Superior temporal gyrus (tissue), 1 donor: ENCODE measurements at regions not wholly inside any gene's neighbourhood (a gene's known extent, or its start where the extent isn't known, plus 50 kb on each side); places are given as distances from the start of the nearest gene placed in this dataset.

Source experiments
- DNase-seq: peaks from one replicate; pipeline ENCODE4 v3.0.0-alpha.2; 2016; ENCODE audit errors: extremely low spot score

- no peak for DNase-seq
These were observed 381.8 kb upstream of the SMIM21 start for GRCh38 chr18:75809151-75809925.

DNA sequence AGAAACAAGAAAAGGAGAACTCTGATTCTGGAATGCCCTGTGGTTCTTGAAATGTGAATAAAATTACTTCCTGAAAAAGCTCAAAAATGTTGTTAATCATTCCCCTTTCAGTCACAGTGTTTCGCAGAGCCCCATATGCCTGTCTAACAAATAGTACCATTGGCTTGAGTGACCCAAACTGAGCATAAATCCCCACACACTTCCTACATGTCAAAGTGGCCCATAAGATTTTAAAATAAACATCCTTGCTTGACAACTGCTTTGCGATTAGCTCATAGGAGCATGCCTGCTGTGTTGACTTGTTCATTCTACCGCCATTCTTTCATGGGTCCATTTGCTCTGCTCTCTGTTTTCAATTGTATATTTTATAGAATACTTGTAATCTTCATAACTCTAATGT lies 377.8 kb upstream of the SMIM21 start:
- DNase-seq, result no peak

- DNase-seq, result no peak
These were observed 375.2 kb upstream of the SMIM21 start for GRCh38 chr18:75802681-75803080.

DNA sequence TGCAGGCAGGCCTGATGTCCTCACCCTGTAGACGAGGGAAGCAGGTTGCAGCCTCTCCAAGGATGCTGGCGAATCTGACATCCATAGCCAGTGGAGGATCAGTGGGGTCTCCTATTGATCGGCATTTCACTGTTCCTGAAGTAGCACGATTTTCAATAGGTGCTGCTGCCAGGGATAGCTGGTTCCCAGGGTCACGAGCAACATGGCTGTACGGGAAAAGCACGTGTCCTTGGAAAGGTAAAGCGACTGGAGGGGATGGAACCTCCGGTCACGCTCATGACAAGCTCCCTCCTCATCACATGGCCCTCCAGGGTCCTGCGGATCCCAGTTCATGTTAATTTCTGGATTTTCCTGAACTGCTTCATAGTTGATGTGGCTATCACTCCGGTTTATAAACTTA lies 373.7 kb upstream of the SMIM21 start:
- DNase-seq, result no peak

DNA sequence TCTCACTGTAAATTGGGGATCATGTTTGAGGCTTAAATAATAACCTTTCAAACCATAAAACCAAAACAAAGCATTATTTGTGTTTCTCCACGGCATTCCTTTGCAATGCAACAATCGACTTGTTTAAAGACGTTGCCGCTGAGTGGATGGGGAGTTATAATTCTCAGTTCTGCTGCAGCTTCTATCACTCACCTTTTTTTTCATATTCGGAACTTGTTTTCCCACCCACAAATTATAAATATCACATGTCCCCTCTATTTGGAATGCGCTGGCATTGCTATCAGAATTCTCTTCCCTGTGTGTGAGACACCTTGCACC lies 372.8 kb upstream of the SMIM21 start:
- no peak for DNase-seq

DNA sequence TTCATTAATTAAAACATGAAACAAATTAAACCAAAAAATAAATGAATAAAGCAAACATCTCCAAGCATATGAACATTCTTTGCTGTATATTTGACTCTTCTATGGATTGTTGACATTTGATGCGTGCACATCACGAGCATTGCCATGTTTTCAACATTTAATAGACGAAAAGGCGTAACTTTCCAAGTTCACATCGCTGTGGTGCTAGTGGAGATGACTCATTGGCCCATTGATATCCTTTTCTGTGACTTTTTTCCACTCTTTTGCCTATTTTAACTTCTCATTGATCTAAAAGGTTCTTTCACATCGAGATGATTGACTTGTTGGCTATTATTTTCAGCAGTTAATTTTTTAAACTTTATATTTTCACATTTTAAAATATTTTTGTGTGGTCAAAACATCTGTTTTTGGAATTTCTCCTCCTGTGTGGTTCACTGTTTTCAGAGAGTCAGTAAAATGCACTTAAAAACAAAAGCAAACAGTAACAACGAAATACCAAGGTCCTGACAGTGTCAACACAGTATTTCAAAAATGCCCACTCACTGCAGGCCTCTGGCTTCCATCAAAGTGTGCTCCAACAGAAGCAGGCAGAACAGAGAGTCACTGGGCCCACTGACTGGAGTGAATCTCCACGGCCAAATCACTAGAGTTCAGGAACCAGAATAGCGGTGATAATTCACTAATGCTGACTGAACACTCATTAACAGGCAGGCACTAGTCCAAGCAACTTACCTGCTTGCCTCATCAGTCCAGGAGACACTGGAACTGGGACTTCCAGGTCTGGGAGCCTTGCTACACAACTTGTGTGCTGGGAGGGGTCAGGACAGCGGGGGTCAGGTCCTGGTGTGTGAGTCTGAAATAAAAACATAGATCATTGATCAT lies 372.2 kb upstream of the SMIM21 start:
- DNase-seq, result no peak

DNA sequence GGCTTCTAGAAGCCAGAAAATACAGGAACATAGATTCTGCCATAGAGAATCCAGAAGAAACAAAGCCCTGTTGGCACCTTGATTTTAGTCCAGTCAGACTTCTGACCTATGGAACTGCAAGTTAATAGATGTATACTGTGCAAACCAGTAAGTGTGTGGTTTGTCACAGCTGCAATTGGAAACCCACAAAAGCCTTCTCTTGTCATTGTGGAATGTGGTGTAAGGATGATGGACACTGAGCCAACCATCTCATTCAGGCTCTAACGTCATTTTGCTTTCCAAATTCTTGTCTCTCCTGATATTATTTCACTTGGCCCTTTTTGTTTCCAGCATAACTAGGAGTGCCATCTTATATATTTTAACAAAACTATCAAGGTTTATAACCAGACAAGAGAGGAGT lies 369.5 kb upstream of the SMIM21 start:
- DNase-seq, result no peak

DNA sequence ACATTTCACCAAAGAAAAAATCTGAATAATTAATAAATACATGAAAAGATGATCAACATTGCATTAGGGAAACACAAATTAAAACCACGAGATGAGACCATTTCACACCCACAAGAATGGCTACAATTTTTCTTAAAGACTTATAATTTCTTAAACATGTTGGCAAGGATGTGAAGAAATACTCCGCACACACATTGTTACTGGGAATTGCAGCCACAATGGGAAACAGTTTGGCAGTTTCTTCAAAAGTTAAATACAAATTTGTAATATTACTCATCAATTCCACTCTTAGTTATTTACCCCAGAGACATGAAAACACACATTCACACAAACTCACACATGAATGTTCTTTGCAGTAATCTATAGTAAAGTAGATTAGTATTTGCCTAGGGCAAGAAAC lies 363.3 kb upstream of the SMIM21 start:
- DNase-seq, result no peak

GRCh38 chr18:75790111-75790510 lies 362.6 kb upstream of the SMIM21 start:
- DNase-seq, result no peak

DNA sequence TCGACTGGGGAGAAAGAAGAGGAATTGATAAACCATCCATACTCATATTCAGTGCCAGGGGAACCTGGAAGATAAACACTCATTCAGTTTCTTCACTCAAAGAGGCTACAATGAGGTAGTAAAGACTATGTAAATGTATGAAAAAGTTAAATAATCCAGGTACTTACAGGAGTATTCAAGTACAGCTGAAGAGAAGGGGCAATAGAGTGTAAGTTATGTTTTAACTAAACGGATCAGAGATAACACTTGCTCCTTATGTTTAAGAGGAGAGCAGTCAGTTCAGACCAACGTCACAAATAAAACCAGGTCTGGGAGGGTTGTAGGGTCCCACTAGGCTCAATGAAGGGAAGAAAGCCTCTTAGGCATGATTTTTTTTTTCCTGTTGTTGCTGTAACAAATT lies 358.3 kb upstream of the SMIM21 start:
- DNase-seq, result no peak

- no peak for DNase-seq
These were observed 357.7 kb upstream of the SMIM21 start for GRCh38 chr18:75785206-75785605.

DNA sequence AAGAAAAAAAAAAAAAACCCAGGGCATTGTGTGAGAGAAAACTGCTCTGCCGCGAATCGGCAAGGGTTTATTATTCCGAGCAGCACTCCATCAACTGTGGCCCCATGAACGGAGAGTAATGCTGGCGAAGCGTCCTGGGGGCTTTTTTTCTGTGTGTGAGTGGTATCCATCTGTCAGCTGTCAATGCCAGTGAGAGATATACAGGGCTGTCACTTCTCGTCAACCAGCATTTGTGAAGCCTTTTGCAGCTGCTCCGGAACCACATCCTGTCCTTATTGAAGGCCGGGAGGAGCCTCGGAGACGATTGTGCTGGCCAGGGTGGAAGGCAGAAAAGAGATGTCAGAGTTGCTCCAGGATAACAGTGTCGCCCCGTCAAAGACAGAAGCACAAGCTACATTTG lies 356.9 kb upstream of the SMIM21 start:
- no peak for DNase-seq

- no peak for DNase-seq
These were observed 356.2 kb upstream of the SMIM21 start for GRCh38 chr18:75783566-75784281.

- no peak for DNase-seq
These were observed 355.3 kb upstream of the SMIM21 start for GRCh38 chr18:75782826-75783225.

DNA sequence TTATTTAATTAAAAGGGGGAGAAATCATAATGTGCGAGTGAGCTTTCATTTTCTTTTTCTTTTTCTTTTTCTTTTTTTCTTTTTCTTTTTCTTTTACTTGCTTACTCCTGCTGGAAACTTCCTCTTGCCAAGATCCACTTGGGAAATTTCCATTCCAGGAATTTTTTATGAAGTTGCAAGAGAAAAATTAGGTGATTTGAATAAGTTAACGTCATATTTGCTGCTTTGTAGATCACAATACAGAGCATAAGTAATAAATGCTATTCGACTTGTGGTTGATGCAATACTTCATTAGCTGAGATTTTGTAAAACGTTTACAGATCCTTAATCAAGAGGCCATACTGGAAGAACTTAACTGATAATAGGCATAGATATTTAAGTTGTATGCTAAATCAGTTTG lies 354.7 kb upstream of the SMIM21 start:
- no peak for DNase-seq

DNA sequence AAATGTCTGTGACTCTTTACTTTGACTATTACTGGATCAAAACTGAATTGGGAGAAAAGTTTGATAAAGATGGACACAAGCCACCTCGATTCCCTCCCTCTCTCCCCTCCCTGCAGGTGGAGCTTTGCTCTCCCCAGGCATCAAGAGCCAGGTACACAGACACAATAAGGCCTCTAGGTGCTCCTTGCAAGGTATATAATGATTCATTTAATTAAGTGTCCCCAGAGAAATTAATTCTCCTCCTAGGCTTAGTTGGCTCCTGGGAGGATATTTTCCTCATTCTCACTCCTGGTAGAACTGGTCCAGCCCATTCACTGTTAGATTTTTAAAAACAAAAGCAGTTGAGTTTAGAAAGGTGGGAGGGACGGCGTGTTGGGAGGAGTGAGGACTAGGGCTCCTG lies 352.4 kb upstream of the SMIM21 start:
- no peak for DNase-seq

GRCh38 chr18:75779450-75779849 lies 351.9 kb upstream of the SMIM21 start:
- no peak for DNase-seq

DNA sequence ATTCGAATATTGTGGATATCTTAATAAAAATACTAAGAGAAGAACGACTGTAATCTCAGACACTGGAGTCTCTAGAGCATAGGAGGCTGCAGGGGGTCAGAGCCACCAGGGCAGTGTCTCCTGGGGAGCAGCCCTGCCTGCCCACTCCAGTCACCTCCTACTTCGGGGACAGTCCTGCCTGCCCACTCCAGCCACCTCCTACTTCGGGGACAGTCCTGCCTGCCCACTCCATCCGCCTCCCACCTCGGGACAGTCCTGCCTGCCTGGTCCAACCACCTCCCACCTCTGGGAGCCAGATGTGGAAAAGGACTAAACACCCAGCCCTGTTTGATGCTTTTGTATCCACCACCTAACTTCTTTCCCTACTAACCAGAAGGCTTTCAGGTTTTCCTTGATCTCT lies 350.1 kb upstream of the SMIM21 start:
- DNase-seq, result no peak

GRCh38 chr18:75775121-75775520 lies 347.6 kb upstream of the SMIM21 start:
- no peak for DNase-seq

GRCh38 chr18:75773618-75774017 lies 346.1 kb upstream of the SMIM21 start:
- DNase-seq, result no peak

DNA sequence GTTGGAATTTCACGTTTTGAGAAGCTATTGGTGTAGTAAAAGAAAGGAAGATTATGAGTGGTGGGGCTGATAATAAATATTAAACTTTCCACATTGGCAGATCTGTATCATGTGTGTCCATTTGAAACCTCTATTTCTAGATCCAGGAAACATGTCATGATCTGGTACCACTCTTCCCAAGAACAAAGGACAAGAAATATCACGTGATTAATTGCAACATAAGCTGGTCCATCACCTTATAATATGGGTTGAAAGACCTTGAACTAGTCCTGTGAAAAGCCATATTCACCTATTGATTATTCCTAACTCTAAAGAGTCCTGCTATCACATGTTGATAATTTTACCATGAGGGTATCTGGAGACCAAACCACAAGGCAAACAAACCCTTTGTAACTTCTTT lies 335.3 kb upstream of the SMIM21 start:
- DNase-seq, result no peak

DNA sequence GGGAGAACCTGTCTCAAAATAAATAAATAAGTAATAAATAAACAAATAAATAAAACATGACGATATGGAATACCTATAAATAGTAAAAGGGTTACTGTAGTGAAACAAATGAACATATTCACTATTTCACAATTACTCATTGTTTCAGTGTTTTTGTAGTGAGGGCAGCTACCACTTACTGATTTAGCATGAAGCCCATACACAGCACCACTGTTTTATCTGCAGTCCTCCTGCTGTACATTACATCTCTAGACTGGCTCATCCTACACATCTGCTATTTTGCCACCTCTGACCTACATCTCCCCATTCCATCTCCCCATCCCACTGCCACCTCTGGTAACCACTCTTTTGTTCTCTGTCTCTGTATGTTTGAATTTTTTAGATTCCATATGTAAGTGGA lies 332.7 kb upstream of the SMIM21 start:
- DNase-seq, result no peak

DNA sequence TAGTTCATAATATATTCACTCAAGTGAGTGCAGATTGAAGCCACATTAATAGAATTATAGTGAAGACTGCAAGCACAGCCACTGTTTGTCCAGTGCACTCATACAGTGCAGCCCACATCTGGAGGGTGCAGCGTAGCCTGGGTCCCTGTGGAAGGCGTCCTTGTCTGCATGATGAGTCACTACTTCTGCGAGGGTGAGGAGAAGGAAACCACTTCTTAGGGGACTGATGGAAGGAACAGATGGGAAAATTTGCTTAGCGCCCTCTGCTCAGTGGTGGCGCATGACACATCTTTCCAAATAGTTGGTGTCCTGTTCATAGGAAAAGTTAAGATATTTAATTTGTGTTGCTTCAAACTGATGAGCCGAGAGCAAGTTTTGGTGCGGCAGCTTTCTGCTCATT lies 330.4 kb upstream of the SMIM21 start:
- no peak for DNase-seq
